Dendritic cell treated with granulocyte-macrophage colony-stimulating factor and Interleukin-4, amounts not matched to agents 40 ng/mL and 50 ng/mL, for 4 days (primary cell): ENCODE measurements at regions not wholly inside any gene's neighbourhood (a gene's known extent, or its start where the extent isn't known, plus 50 kb on each side); places are given as distances from the start of the nearest gene placed in this dataset.
"Not testable (repeated sequence)": the region's sequence is repeated elsewhere in the genome, so short reads cannot be mapped to it uniquely, and the experiment has no call there.

Experiments used
- H3K27ac Mint-ChIP-seq: one replicate; pipeline ENCODE4 v1.8.0; 2022; ENCODE audit warnings: mild to moderate bottlenecking, mixed read lengths
- H3K27me3 Mint-ChIP-seq: one replicate; pipeline ENCODE4 v1.8.0; 2022; ENCODE audit warnings: mild to moderate bottlenecking, mixed read lengths
- H3K36me3 Mint-ChIP-seq: one replicate; pipeline ENCODE4 v1.8.0; 2022; ENCODE audit warnings: low read depth, mixed read lengths
- H3K4me1 Mint-ChIP-seq: one replicate; pipeline ENCODE4 v1.8.0; 2022; ENCODE audit warnings: low read depth, mixed read lengths
- H3K4me3 Mint-ChIP-seq: one replicate; pipeline ENCODE4 v1.8.0; 2022; ENCODE audit warnings: mild to moderate bottlenecking, moderate library complexity, mixed read lengths
- H3K9me3 Mint-ChIP-seq: one replicate; pipeline ENCODE4 v1.8.0; 2022; ENCODE audit warnings: mixed read lengths
- intact Hi-C: fragments of 100-400 bp; cut with micrococcal nuclease; formaldehyde crosslinking; loops from one replicate; pipeline ENCODE4 v1.15.0; 2022

- H3K36me3 Mint-ChIP-seq, H3K27me3 Mint-ChIP-seq, H3K9me3 Mint-ChIP-seq, intact Hi-C loops, H3K4me1 Mint-ChIP-seq, H3K4me3 Mint-ChIP-seq, H3K27ac Mint-ChIP-seq: not testable (repeated sequence)
Measured at GRCh38 chr1:213358368-213358767, 307.3 kb downstream of the RPS6KC1 start.

- intact Hi-C loops, result no loop called here
- Mint-ChIP-seq H3K27me3 (peaks cover 7% of the 10 kb centered on the region), H3K4me3 (no peak overlapping the region), H3K27ac (no peak overlapping the region), H3K36me3 (no peaks in the 10 kb centered on the region), H3K4me1 (no peaks in the 10 kb centered on the region), H3K9me3 (no peaks in the 10 kb centered on the region)
Measured at GRCh38 chr1:213362598-213362997, 311.6 kb downstream of the RPS6KC1 start.

GRCh38 chr1:213366141-213366831 lies 315.2 kb downstream of the RPS6KC1 start:
- Mint-ChIP-seq H3K4me3 (no peak overlapping the region), H3K36me3 (no peaks in the 10 kb centered on the region), H3K9me3 (no peaks in the 10 kb centered on the region), H3K27me3 (no peaks in the 10 kb centered on the region), H3K27ac (no peak overlapping the region), H3K4me1 (no peaks in the 10 kb centered on the region)
- intact Hi-C loops, result no loop called here

GRCh38 chr1:213369465-213369864 lies 318.4 kb downstream of the RPS6KC1 start:
- no peaks in the 10 kb centered on the region for H3K36me3 Mint-ChIP-seq
- no peak overlapping the region for H3K27ac Mint-ChIP-seq
- H3K4me1 Mint-ChIP-seq, result peaks cover 4% of the 10 kb centered on the region
- intact Hi-C loops, result no loop called here
- no peaks in the 10 kb centered on the region for H3K27me3 Mint-ChIP-seq
- H3K4me3 Mint-ChIP-seq, result no peak overlapping the region
- H3K9me3 Mint-ChIP-seq, result no peaks in the 10 kb centered on the region

- intact Hi-C loops, result loop anchor here (10.0 kb wide), 1 partner anchor 126 kb away; no protein-coding TSS in a partner anchor
- Mint-ChIP-seq H3K4me1 (peaks cover 5% of the 10 kb centered on the region), H3K36me3 (no peaks in the 10 kb centered on the region), H3K27ac (no peak overlapping the region), H3K27me3 (no peaks in the 10 kb centered on the region), H3K9me3 (no peaks in the 10 kb centered on the region), H3K4me3 (no peak overlapping the region)
Measured at GRCh38 chr1:213370523-213370922, 319.5 kb downstream of the RPS6KC1 start.

- no peak overlapping the region for H3K27ac Mint-ChIP-seq
- no peak overlapping the region for H3K4me3 Mint-ChIP-seq
- peaks cover 3% of the 10 kb centered on the region for H3K27me3 Mint-ChIP-seq
- no peaks in the 10 kb centered on the region for H3K9me3 Mint-ChIP-seq
- intact Hi-C loops, result loop anchor here (10.0 kb wide), 1 partner anchor 127 kb away; no protein-coding TSS in a partner anchor
- peaks cover 5% of the 10 kb centered on the region for H3K4me1 Mint-ChIP-seq
- no peaks in the 10 kb centered on the region for H3K36me3 Mint-ChIP-seq
Measured at GRCh38 chr1:213371525-213371846, 320.4 kb downstream of the RPS6KC1 start.

- H3K4me3 Mint-ChIP-seq, result no peak overlapping the region
- intact Hi-C loops, result loop anchor here (10.0 kb wide), 1 partner anchor 127 kb away; no protein-coding TSS in a partner anchor
- H3K27ac Mint-ChIP-seq, result no peak overlapping the region
- no peaks in the 10 kb centered on the region for H3K36me3 Mint-ChIP-seq
- H3K9me3 Mint-ChIP-seq, result no peaks in the 10 kb centered on the region
- peaks cover 8% of the 10 kb centered on the region for H3K27me3 Mint-ChIP-seq
- peaks cover 5% of the 10 kb centered on the region for H3K4me1 Mint-ChIP-seq
Measured at GRCh38 chr1:213371847-213372619, 321.0 kb downstream of the RPS6KC1 start.

GRCh38 chr1:213374369-213374768 lies 323.3 kb downstream of the RPS6KC1 start:
- Mint-ChIP-seq H3K9me3 (no peaks in the 10 kb centered on the region), H3K36me3 (no peaks in the 10 kb centered on the region), H3K4me1 (peaks cover 5% of the 10 kb centered on the region), H3K27ac (no peak overlapping the region), H3K4me3 (no peak overlapping the region), H3K27me3 (peaks cover 9% of the 10 kb centered on the region)
- intact Hi-C loops, result loop anchor here (10.0 kb wide), 1 partner anchor 130 kb away; no protein-coding TSS in a partner anchor

- H3K9me3 Mint-ChIP-seq, result no peaks in the 10 kb centered on the region
- peaks cover 5% of the 10 kb centered on the region for H3K4me1 Mint-ChIP-seq
- intact Hi-C loops, result loop anchor here (10.0 kb wide), 1 partner anchor 130 kb away; no protein-coding TSS in a partner anchor
- H3K36me3 Mint-ChIP-seq, result no peaks in the 10 kb centered on the region
- no peak overlapping the region for H3K4me3 Mint-ChIP-seq
- no peak overlapping the region for H3K27ac Mint-ChIP-seq
- peaks cover 9% of the 10 kb centered on the region for H3K27me3 Mint-ChIP-seq
Measured at GRCh38 chr1:213375002-213375401, 324.0 kb downstream of the RPS6KC1 start.

- Mint-ChIP-seq H3K36me3 (no peaks in the 10 kb centered on the region), H3K9me3 (no peaks in the 10 kb centered on the region), H3K27me3 (peaks cover 9% of the 10 kb centered on the region), H3K4me1 (peaks cover 5% of the 10 kb centered on the region), H3K27ac (no peak overlapping the region), H3K4me3 (no peak overlapping the region)
- intact Hi-C loops, result loop anchor here (10.0 kb wide), 1 partner anchor 132 kb away; no protein-coding TSS in a partner anchor
Measured at GRCh38 chr1:213376862-213377372, 325.9 kb downstream of the RPS6KC1 start.

GRCh38 chr1:213380865-213381264 lies 329.8 kb downstream of the RPS6KC1 start:
- intact Hi-C loops, result no loop called here
- Mint-ChIP-seq H3K27me3 (peaks cover 7% of the 10 kb centered on the region), H3K4me3 (no peak overlapping the region), H3K36me3 (no peaks in the 10 kb centered on the region), H3K4me1 (no peaks in the 10 kb centered on the region), H3K27ac (no peak overlapping the region), H3K9me3 (no peaks in the 10 kb centered on the region)

- Mint-ChIP-seq H3K4me1 (no peaks in the 10 kb centered on the region), H3K36me3 (no peaks in the 10 kb centered on the region), H3K4me3 (no peak overlapping the region), H3K9me3 (no peaks in the 10 kb centered on the region), H3K27me3 (peaks cover 4% of the 10 kb centered on the region), H3K27ac (no peak overlapping the region)
- intact Hi-C loops, result no loop called here
Measured at GRCh38 chr1:213381572-213382084, 330.6 kb downstream of the RPS6KC1 start.

- intact Hi-C loops, result no loop called here
- Mint-ChIP-seq H3K27ac (no peak overlapping the region), H3K9me3 (no peaks in the 10 kb centered on the region), H3K4me3 (no peak overlapping the region), H3K4me1 (no peaks in the 10 kb centered on the region), H3K27me3 (no peaks in the 10 kb centered on the region), H3K36me3 (no peaks in the 10 kb centered on the region)
Measured at GRCh38 chr1:213383465-213383864, 332.4 kb downstream of the RPS6KC1 start.

- H3K4me1 Mint-ChIP-seq, result no peaks in the 10 kb centered on the region
- intact Hi-C loops, result no loop called here
- H3K9me3 Mint-ChIP-seq, result no peaks in the 10 kb centered on the region
- no peaks in the 10 kb centered on the region for H3K27me3 Mint-ChIP-seq
- no peaks in the 10 kb centered on the region for H3K36me3 Mint-ChIP-seq
- H3K4me3 Mint-ChIP-seq, result no peak overlapping the region
- H3K27ac Mint-ChIP-seq, result no peak overlapping the region
Measured at GRCh38 chr1:213385201-213385600, 334.2 kb downstream of the RPS6KC1 start.
